ENCODE measurements at regions not wholly inside any gene's neighbourhood (a gene's known extent, or its start where the extent isn't known, plus 50 kb on each side); places are given as distances from the start of the nearest gene placed in this dataset.

- TF ChIP-seq CHD4 (IDR thresholded peaks at IDR 0.05; ENCODE audit: borderline replicate concordance) = no peak
- TF ChIP-seq RARB (CRISPR knock-in tag; IDR thresholded peaks at IDR 0.05) = no peak
- no peak for TF ChIP-seq MAFK (IDR thresholded peaks at IDR 0.05; ENCODE audit: partially characterized antibody)
- TF ChIP-seq USF2 (IDR thresholded peaks at IDR 0.05) = no peak
- TF ChIP-seq CBX2 (IDR thresholded peaks at IDR 0.05; ENCODE audit: borderline replicate concordance, low read depth) = no peak
- TF ChIP-seq BHLHE40 (IDR thresholded peaks at IDR 0.05; ENCODE audit: low read depth, low read length) = no peak
- TF ChIP-seq CTCF (IDR thresholded peaks at IDR 0.05) = no peak
- TF ChIP-seq, protein P1, sequence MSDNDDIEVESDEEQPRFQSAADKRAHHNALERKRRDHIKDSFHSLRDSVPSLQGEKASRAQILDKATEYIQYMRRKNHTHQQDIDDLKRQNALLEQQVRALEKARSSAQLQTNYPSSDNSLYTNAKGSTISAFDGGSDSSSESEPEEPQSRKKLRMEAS (IDR thresholded peaks at IDR 0.05) = no peak
- no peak for TF ChIP-seq POLR2A (IDR thresholded peaks at IDR 0.05; ENCODE audit: low read length)
- TF ChIP-seq RCOR1 (IDR thresholded peaks at IDR 0.05; ENCODE audit: low read depth, low read length) = no peak
- TF ChIP-seq EP300 (IDR thresholded peaks at IDR 0.05) = no peak
- no peak for TF ChIP-seq KDM5A (IDR thresholded peaks at IDR 0.05)
- no peak for TF ChIP-seq HOXB13 (CRISPR knock-in tag; IDR thresholded peaks at IDR 0.05; ENCODE audit: low read depth)
Observed at GRCh38 chr4:85391071-85391470, 83.9 kb upstream of the ARHGAP24 start.
